ENCODE measurements at regions not wholly inside any gene's neighbourhood (a gene's known extent, or its start where the extent isn't known, plus 50 kb on each side); places are given as distances from the start of the nearest gene placed in this dataset.
A peak's percentile ranks its signal among the peaks of the same experiment; 100 is the strongest.

- no peak for DNase-seq (ENCODE audit: low read depth)
These were observed 91.3 kb upstream of the RPL34 start for GRCh38 chr4:108529102-108529501.

GRCh38 chr4:108527723-108528122 is 92.7 kb upstream of the RPL34 start:
- DNase-seq (ENCODE audit: low read depth): no peak

- DNase-seq (ENCODE audit: low read depth): no peak
These were observed 99.6 kb upstream of the RPL34 start for GRCh38 chr4:108520807-108521206.

- no peak for DNase-seq (ENCODE audit: low read depth)
These were observed 100.3 kb upstream of the RPL34 start for GRCh38 chr4:108519911-108520601.

GRCh38 chr4:108519208-108519833 is 101.1 kb upstream of the RPL34 start:
- DNase-seq (ENCODE audit: low read depth): no peak

- DNase-seq (ENCODE audit: low read depth): peak; percentile 62
These were observed 107.5 kb upstream of the RPL34 start for GRCh38 chr4:108512615-108513505.

GRCh38 chr4:108511618-108512017 is 108.8 kb upstream of the RPL34 start:
- no peak for DNase-seq (ENCODE audit: low read depth)

- peak; percentile 27 for DNase-seq (ENCODE audit: low read depth)
These were observed 118.0 kb upstream of the RPL34 start for GRCh38 chr4:108502356-108502755.

GRCh38 chr4:108498925-108499324 is 121.5 kb upstream of the RPL34 start:
- no peak for DNase-seq (ENCODE audit: low read depth)

GRCh38 chr4:108493596-108493931 is 126.8 kb upstream of the RPL34 start:
- no peak for DNase-seq (ENCODE audit: low read depth)

GRCh38 chr4:108492816-108493595 is 127.4 kb upstream of the RPL34 start:
- peak; percentile 44 for DNase-seq (ENCODE audit: low read depth)

GRCh38 chr4:108488865-108489264 is 131.5 kb upstream of the RPL34 start:
- DNase-seq (ENCODE audit: low read depth): peak; percentile 51

GRCh38 chr4:108486046-108486445 is 134.3 kb upstream of the RPL34 start:
- no peak for DNase-seq (ENCODE audit: low read depth)

- DNase-seq (ENCODE audit: low read depth): peak; percentile 11
These were observed 136.2 kb upstream of the RPL34 start for GRCh38 chr4:108484187-108484586.

- no peak for DNase-seq (ENCODE audit: low read depth)
These were observed 136.7 kb upstream of the RPL34 start for GRCh38 chr4:108483650-108484049.

- DNase-seq (ENCODE audit: low read depth): peak; percentile 31
These were observed 137.3 kb upstream of the RPL34 start for GRCh38 chr4:108483079-108483478.

- no peak for DNase-seq (ENCODE audit: low read depth)
These were observed 139.5 kb upstream of the RPL34 start for GRCh38 chr4:108480881-108481280.

- DNase-seq (ENCODE audit: low read depth): no peak
These were observed 142.8 kb upstream of the RPL34 start for GRCh38 chr4:108477527-108478108.

- no peak for DNase-seq (ENCODE audit: low read depth)
These were observed 147.1 kb upstream of the RPL34 start for GRCh38 chr4:108473163-108473720.

GRCh38 chr4:108466936-108467902 is 153.2 kb upstream of the RPL34 start:
- peak; percentile 94 for DNase-seq (ENCODE audit: low read depth)

All from HT1080 (cell line).